H1 (cell line): ENCODE measurements at regions not wholly inside any gene's neighbourhood (a gene's known extent, or its start where the extent isn't known, plus 50 kb on each side); places are given as distances from the start of the nearest gene placed in this dataset.

ENCODE experiments used
- BRCA1 ChIP-seq: IDR thresholded peaks from 2 replicates; pipeline ENCODE4 v1.6.1; 2012; ENCODE audit warnings: low read depth, low read length, improper control_type of control experiment
- CREB1 ChIP-seq: IDR thresholded peaks from 2 replicates; pipeline ENCODE4 v1.6.1; 2012; ENCODE audit warnings: inconsistent platforms
- TF ChIP-seq, protein P1 (sequence below): fragments of 300-600 bp; sonication (generic); IDR thresholded peaks from 2 replicates; pipeline ENCODE4 v1.7.1; 2012; ENCODE audit warnings: low read length, moderate library complexity, mild to moderate bottlenecking, inconsistent platforms; ENCODE audit not compliant: insufficient replicate concordance

DNA sequence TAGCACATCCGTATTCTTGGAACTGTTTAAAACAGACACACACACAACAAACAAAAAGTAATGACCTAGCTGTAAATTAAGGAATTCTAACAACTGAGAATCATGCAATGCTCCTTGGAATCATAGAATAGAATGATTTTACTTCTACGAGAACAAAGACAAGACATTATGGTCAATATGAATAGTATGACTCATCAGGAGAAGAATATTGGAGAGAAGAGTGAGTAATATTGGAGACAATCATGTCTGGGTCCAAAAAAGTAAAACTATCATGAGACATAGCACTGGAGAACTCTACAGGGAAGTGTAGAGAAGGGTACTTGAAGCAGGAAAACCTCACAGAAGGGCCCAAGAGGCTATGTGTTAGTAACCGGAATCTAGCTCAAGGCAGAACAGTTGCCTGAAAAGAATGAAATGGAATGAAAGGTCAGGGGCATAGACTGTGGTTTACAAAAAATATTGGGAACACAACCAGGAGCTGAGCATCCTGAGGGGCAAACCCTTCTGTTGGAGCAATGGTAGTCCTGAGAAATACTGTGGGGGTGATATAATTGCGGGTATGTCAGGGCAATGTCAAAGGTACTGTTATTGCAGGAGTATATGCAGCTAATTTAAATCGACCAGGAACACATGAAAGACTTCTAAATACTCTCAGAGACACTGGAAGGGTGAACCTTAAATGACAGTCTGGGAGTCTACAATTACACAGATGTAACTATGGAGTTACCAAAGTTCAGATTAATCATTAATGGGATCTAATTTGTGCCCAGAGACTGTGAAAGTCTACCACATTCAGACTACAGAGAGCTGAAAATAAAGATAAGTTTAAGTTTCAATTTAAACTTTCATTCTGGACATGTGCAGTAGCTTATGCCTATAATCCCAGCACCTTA is 201.2 kb downstream of the BCHE start (continued):
- TF ChIP-seq, protein P1, sequence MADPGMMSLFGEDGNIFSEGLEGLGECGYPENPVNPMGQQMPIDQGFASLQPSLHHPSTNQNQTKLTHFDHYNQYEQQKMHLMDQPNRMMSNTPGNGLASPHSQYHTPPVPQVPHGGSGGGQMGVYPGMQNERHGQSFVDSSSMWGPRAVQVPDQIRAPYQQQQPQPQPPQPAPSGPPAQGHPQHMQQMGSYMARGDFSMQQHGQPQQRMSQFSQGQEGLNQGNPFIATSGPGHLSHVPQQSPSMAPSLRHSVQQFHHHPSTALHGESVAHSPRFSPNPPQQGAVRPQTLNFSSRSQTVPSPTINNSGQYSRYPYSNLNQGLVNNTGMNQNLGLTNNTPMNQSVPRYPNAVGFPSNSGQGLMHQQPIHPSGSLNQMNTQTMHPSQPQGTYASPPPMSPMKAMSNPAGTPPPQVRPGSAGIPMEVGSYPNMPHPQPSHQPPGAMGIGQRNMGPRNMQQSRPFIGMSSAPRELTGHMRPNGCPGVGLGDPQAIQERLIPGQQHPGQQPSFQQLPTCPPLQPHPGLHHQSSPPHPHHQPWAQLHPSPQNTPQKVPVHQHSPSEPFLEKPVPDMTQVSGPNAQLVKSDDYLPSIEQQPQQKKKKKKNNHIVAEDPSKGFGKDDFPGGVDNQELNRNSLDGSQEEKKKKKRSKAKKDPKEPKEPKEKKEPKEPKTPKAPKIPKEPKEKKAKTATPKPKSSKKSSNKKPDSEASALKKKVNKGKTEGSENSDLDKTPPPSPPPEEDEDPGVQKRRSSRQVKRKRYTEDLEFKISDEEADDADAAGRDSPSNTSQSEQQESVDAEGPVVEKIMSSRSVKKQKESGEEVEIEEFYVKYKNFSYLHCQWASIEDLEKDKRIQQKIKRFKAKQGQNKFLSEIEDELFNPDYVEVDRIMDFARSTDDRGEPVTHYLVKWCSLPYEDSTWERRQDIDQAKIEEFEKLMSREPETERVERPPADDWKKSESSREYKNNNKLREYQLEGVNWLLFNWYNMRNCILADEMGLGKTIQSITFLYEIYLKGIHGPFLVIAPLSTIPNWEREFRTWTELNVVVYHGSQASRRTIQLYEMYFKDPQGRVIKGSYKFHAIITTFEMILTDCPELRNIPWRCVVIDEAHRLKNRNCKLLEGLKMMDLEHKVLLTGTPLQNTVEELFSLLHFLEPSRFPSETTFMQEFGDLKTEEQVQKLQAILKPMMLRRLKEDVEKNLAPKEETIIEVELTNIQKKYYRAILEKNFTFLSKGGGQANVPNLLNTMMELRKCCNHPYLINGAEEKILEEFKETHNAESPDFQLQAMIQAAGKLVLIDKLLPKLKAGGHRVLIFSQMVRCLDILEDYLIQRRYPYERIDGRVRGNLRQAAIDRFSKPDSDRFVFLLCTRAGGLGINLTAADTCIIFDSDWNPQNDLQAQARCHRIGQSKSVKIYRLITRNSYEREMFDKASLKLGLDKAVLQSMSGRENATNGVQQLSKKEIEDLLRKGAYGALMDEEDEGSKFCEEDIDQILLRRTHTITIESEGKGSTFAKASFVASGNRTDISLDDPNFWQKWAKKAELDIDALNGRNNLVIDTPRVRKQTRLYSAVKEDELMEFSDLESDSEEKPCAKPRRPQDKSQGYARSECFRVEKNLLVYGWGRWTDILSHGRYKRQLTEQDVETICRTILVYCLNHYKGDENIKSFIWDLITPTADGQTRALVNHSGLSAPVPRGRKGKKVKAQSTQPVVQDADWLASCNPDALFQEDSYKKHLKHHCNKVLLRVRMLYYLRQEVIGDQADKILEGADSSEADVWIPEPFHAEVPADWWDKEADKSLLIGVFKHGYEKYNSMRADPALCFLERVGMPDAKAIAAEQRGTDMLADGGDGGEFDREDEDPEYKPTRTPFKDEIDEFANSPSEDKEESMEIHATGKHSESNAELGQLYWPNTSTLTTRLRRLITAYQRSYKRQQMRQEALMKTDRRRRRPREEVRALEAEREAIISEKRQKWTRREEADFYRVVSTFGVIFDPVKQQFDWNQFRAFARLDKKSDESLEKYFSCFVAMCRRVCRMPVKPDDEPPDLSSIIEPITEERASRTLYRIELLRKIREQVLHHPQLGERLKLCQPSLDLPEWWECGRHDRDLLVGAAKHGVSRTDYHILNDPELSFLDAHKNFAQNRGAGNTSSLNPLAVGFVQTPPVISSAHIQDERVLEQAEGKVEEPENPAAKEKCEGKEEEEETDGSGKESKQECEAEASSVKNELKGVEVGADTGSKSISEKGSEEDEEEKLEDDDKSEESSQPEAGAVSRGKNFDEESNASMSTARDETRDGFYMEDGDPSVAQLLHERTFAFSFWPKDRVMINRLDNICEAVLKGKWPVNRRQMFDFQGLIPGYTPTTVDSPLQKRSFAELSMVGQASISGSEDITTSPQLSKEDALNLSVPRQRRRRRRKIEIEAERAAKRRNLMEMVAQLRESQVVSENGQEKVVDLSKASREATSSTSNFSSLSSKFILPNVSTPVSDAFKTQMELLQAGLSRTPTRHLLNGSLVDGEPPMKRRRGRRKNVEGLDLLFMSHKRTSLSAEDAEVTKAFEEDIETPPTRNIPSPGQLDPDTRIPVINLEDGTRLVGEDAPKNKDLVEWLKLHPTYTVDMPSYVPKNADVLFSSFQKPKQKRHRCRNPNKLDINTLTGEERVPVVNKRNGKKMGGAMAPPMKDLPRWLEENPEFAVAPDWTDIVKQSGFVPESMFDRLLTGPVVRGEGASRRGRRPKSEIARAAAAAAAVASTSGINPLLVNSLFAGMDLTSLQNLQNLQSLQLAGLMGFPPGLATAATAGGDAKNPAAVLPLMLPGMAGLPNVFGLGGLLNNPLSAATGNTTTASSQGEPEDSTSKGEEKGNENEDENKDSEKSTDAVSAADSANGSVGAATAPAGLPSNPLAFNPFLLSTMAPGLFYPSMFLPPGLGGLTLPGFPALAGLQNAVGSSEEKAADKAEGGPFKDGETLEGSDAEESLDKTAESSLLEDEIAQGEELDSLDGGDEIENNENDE: no peak
- TF ChIP-seq CREB1 (no peak), BRCA1 (no peak)
- TF ChIP-seq, all 59 proteins: peak for 0
